LNCaP clone FGC (cell line): ENCODE measurements at regions not wholly inside any gene's neighbourhood (a gene's known extent, or its start where the extent isn't known, plus 50 kb on each side); places are given as distances from the start of the nearest gene placed in this dataset.

Experiments used
- DNase-seq: peaks from one replicate; pipeline ENCODE4 v3.0.0-alpha.2; 2011; ENCODE audit warnings: low read depth
- H3K4me3 ChIP-seq: 2 replicates; pipeline ENCODE4 v1.5.1; 2011; ENCODE audit warnings: mild to moderate bottlenecking, low read depth, low read length, control low read depth
- TF ChIP-seq, protein P1 (sequence below): IDR thresholded peaks from 2 replicates; pipeline ENCODE4 v1.5.1; 2012; ENCODE audit warnings: mild to moderate bottlenecking; ENCODE audit not compliant: control insufficient read depth, insufficient read depth; ENCODE audit errors: extremely low read depth

DNA sequence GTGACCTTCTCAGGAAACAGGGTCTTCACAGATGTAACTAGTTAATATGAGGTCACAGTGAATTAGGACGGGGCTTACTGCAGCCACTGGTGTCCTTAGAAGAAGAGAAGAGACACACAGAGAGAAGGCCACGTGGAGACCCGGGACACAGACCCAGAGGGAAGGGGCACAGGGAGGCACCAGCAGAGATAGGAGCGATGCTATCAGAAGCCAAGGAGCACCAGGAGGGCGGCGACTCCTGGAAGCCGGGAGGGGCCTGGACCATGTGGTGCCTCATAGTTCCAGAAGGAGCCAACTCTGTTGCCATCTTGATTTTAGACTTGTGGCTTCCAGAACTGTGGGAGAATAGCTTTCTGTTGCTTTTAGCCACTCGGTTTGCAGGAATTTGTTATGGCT, 505.9 kb downstream of the TCERG1L start:
- H3K4me3 ChIP-seq, result no peak overlapping the region
- no peak for DNase-seq
- TF ChIP-seq, protein P1, sequence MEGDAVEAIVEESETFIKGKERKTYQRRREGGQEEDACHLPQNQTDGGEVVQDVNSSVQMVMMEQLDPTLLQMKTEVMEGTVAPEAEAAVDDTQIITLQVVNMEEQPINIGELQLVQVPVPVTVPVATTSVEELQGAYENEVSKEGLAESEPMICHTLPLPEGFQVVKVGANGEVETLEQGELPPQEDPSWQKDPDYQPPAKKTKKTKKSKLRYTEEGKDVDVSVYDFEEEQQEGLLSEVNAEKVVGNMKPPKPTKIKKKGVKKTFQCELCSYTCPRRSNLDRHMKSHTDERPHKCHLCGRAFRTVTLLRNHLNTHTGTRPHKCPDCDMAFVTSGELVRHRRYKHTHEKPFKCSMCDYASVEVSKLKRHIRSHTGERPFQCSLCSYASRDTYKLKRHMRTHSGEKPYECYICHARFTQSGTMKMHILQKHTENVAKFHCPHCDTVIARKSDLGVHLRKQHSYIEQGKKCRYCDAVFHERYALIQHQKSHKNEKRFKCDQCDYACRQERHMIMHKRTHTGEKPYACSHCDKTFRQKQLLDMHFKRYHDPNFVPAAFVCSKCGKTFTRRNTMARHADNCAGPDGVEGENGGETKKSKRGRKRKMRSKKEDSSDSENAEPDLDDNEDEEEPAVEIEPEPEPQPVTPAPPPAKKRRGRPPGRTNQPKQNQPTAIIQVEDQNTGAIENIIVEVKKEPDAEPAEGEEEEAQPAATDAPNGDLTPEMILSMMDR, result no peak

DNA sequence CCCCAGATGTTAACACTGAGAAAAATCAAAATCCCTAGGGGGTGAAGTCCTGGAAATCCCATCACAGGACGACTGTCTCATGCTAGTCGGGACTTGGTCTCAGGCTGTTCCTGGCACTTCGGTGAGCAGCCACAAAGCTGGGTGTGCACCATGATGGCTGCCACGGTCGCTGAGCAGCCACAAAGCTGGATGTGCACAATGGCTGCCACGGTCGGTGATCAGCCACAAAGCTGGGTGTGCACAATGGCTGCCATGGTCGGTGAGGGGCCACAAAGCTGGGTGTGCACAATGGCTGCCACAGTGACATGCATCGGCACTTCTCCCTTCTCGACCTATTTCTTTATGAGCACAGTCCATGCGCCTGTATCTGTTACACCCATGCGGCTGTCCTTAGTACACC, 505.1 kb downstream of the TCERG1L start:
- TF ChIP-seq, protein P1, result no peak
- DNase-seq, result no peak
- H3K4me3 ChIP-seq, result no peak overlapping the region

DNA sequence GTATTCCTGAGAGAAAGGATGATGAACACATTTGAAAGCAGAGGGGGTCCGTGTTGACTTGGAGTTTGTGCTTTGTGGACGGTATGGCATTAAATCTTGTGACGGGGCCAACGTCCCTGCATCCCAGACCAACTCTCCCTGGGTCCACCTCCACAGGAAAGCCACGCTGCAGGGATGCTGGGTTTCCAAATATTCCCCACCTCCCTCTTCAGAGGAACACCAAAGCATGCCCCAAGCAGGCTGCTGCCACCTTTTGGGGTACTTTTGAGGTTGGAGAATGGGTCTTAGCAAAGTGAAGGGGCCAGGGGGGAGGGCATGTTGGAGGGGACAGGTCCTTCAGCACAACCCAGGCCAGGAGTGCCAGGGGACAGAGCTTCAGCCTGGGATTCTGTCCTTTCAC, 504.4 kb downstream of the TCERG1L start:
- no peak for DNase-seq
- no peak overlapping the region for H3K4me3 ChIP-seq
- TF ChIP-seq, protein P1, result no peak

DNA sequence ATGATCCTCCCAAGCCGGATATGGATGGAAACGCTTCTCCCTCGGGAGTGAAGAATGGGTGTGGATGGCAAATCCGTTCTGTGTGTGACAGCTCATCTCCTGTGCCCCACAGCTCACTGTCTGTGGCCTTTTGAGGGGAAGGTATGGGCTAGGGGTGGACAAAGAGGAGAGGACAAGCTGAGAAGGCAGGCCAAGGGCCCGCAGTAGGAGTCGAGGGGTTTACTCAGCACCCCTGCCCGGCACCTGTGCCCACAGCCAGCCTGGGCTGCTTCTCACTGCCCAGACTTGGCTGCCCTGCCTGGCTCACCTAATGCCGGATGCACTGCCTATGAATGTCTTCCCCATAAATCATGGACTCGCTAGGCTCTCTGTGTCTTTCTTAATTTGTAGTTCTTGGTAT, 503.8 kb downstream of the TCERG1L start:
- no peak overlapping the region for H3K4me3 ChIP-seq
- TF ChIP-seq, protein P1, result no peak
- no peak for DNase-seq

DNA sequence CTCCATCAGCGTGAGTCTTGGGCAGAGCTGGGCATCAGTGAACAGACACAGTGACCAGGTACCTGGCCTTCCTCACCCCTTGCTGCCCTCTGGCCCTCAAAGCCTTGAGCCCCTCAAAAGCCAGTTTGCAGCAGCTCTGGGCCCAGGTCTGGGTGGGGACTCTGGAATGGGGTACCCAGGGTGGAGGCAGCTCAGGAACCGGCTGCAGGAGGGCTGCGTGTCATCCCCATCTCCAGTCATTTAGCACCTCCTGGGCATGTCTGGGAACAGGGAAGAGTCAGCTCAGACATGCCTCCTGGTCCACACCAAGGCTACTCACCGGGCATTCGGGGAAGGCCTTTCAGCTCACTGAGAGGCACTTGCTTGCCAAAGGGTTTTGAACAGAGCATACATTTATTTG, 503.3 kb downstream of the TCERG1L start:
- DNase-seq, result no peak
- TF ChIP-seq, protein P1, result no peak
- H3K4me3 ChIP-seq, result no peak overlapping the region

DNA sequence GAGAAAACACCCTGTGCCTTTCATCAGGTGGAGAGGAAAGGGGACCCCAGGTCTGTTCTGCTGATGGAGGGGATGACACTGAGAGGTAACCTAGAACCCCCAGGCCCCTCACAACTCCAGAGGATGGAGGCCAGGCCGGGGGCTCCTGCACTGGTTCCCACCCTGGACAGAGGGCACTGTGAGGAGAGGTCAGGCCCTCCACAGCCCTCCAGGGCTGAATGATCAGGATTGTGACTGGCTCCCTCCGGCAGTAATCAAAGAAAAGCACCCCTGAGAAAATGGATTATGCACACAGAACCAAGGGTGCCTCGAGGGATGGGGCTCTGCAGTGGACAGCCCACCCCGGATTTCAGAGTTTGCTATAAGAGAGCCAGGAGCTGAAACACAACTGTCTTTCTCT, 502.8 kb downstream of the TCERG1L start:
- no peak overlapping the region for H3K4me3 ChIP-seq
- TF ChIP-seq, protein P1, result no peak
- DNase-seq, result no peak

DNA sequence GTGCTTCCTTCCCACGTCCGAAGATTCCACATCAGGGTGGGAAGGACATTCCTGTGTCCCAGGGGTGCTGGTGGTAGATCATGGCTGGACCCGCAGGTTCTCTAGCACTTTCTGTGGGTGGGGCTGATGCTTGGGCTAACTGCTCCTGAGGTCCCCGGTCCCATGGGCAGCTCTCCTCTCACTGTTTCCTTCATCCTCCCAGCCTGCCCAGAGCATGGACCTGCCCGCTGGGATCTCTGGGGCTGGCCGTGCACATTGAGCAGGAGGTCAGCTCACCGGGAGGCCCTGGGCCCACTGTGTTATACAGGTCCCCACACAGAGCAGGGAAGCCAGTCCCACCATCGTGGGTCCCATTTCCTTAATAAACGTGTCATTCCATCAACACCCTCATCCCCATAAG, 502.3 kb downstream of the TCERG1L start:
- no peak overlapping the region for H3K4me3 ChIP-seq
- TF ChIP-seq, protein P1, result no peak
- no peak for DNase-seq
